Activated T-helper 2 cell treated with anti-CD3 and anti-CD28 coated beads, Interferon-gamma antibody, Interleukin-2, Interleukin-4, amounts not matched to agents 10 μg/mL and 5 μg/mL and 100 μg/mL, durations not matched to agents 14 hours and 24 hours and 36 hours (primary cell): ENCODE measurements at regions not wholly inside any gene's neighbourhood (a gene's known extent, or its start where the extent isn't known, plus 50 kb on each side); places are given as distances from the start of the nearest gene placed in this dataset.

ENCODE experiments used
- DNase-seq: peaks from one replicate; pipeline ENCODE4 v3.0.0; 2021; ENCODE audit warnings: low spot score
- H3K27ac Mint-ChIP-seq: one replicate; pipeline ENCODE4 v1.8.0; 2021; ENCODE audit warnings: mixed read lengths
- H3K27me3 Mint-ChIP-seq: one replicate; pipeline ENCODE4 v1.8.0; 2021; ENCODE audit warnings: low read depth, mixed read lengths
- H3K36me3 Mint-ChIP-seq: one replicate; pipeline ENCODE4 v1.8.0; 2021; ENCODE audit warnings: low read depth, mixed read lengths
- H3K4me1 Mint-ChIP-seq: one replicate; pipeline ENCODE4 v1.8.0; 2021; ENCODE audit warnings: low read depth, mixed read lengths
- H3K4me3 Mint-ChIP-seq: one replicate; pipeline ENCODE4 v1.8.0; 2021; ENCODE audit warnings: low read depth, mild to moderate bottlenecking, moderate library complexity, mixed read lengths
- H3K9me3 Mint-ChIP-seq: one replicate; pipeline ENCODE4 v1.8.0; 2021; ENCODE audit warnings: mixed read lengths
- intact Hi-C: fragments of 100-400 bp; cut with micrococcal nuclease; formaldehyde crosslinking; loops from one replicate; pipeline ENCODE4 v1.15.1; 2023

- Mint-ChIP-seq H3K4me1 (peaks cover 34% of the 10 kb centered on the region), H3K9me3 (peaks cover 4% of the 10 kb centered on the region), H3K4me3 (peak overlapping the region; percentile 65), H3K36me3 (no peaks in the 10 kb centered on the region), H3K27me3 (no peaks in the 10 kb centered on the region), H3K27ac (peak overlapping the region; percentile 96)
- no peak for DNase-seq
- intact Hi-C loops: loop anchor here (1.0 to 5.0 kb wide), 4 partner anchors 21 to 169 kb away; no protein-coding TSS in a partner anchor
These were observed 132.1 kb downstream of the ETS2 start for GRCh38 chr21:38937844-38938243.

DNA sequence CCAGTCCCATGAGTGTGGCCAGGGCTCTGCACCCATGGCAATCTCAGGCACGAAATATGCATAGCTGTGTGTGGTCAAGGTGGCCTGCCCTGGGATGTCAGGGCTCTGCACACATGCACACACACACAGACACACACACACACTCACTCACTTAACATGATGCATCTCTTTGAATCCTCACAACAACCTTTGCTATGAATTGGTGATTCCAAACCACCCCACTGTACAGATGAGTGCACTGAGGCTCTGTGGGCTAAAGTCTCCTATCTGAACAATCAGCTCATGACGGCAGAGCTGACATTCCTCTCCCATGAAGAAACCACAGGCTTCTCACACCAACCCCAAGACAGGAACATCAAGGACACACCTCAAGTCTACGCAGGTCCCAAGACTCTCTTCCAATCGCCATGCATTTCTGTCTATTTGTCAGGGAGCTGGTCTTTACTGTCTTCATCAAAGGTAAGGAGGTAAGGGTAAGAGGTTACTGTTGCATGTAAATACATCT is 131.6 kb downstream of the ETS2 start:
- intact Hi-C loops: loop anchor here (5.0 kb wide), 1 partner anchor 105 kb away; no protein-coding TSS in a partner anchor
- peak overlapping the region; percentile 4 for H3K4me3 Mint-ChIP-seq
- no peak for DNase-seq
- H3K27me3 Mint-ChIP-seq: no peaks in the 10 kb centered on the region
- peaks cover 34% of the 10 kb centered on the region for H3K4me1 Mint-ChIP-seq
- H3K36me3 Mint-ChIP-seq: no peaks in the 10 kb centered on the region
- H3K9me3 Mint-ChIP-seq: peaks cover 4% of the 10 kb centered on the region
- peak overlapping the region; percentile 96 for H3K27ac Mint-ChIP-seq

DNA sequence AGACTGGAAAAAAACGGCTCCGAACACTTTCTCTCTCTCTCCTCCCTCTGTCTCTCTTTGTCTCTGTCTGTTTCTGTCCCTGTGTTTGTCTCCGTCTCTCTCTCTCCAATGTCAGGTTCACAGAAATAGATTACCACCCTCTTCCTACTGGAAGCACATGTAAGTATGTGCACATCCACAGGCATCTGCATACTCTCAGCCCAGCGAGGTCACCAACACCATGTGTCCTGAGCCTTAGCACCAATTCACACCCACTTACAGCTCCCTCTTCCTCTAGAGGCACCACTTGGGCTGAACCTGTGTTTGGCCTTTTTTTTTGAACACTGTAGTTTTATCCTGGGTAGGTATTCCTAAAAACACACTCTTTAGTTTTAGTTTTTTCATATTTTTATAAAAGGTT is 130.5 kb downstream of the ETS2 start:
- H3K27ac Mint-ChIP-seq: no peak overlapping the region

GRCh38 chr21:38933731-38934130 is 128.0 kb downstream of the ETS2 start:
- DNase-seq: no peak
- H3K4me1 Mint-ChIP-seq: peaks cover 29% of the 10 kb centered on the region
- H3K27me3 Mint-ChIP-seq: no peaks in the 10 kb centered on the region
- H3K27ac Mint-ChIP-seq: no peak overlapping the region
- peaks cover 5% of the 10 kb centered on the region for H3K36me3 Mint-ChIP-seq
- peaks cover 12% of the 10 kb centered on the region for H3K9me3 Mint-ChIP-seq
- H3K4me3 Mint-ChIP-seq: no peak overlapping the region
- intact Hi-C loops: no loop called here

More for the DNA sequence above, 130.5 kb downstream of the ETS2 start:
- Mint-ChIP-seq H3K27me3 (no peaks in the 10 kb centered on the region), H3K36me3 (no peaks in the 10 kb centered on the region), H3K4me1 (peaks cover 34% of the 10 kb centered on the region), H3K4me3 (no peak overlapping the region), H3K9me3 (no peaks in the 10 kb centered on the region)
- no peak for DNase-seq
- intact Hi-C loops: loop anchor here (5.0 kb wide), 1 partner anchor 104 kb away; no protein-coding TSS in a partner anchor

DNA sequence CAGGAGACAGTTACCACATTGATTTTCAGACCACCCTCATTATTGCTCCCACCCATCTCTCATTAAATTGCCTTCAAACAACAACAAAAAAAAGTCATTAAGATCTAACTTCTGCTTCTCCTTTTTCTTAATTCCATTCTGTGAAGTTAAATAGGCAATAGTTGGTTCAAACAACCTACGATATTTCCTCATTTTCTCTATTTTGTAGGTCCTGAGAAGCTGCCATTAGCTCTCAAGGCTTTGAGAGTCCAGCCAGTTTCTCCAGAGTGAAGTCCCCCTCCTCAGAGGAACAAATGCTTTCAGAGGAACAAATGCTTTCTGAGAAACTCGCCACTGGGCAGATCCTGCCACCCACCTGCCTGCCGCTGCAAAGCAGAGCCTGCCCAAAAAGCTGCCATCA is 125.6 kb downstream of the ETS2 start:
- Mint-ChIP-seq H3K4me1 (peaks cover 25% of the 10 kb centered on the region), H3K9me3 (peaks cover 12% of the 10 kb centered on the region), H3K27ac (no peak overlapping the region), H3K36me3 (peaks cover 6% of the 10 kb centered on the region), H3K27me3 (no peaks in the 10 kb centered on the region), H3K4me3 (no peak overlapping the region)
- intact Hi-C loops: no loop called here
- no peak for DNase-seq

- H3K27ac Mint-ChIP-seq: no peak overlapping the region
- intact Hi-C loops: no loop called here
- H3K4me1 Mint-ChIP-seq: peaks cover 28% of the 10 kb centered on the region
- H3K27me3 Mint-ChIP-seq: no peaks in the 10 kb centered on the region
- no peak for DNase-seq
- peaks cover 6% of the 10 kb centered on the region for H3K36me3 Mint-ChIP-seq
- peaks cover 12% of the 10 kb centered on the region for H3K9me3 Mint-ChIP-seq
- no peak overlapping the region for H3K4me3 Mint-ChIP-seq
These were observed 125.1 kb downstream of the ETS2 start for GRCh38 chr21:38930853-38931252.

DNA sequence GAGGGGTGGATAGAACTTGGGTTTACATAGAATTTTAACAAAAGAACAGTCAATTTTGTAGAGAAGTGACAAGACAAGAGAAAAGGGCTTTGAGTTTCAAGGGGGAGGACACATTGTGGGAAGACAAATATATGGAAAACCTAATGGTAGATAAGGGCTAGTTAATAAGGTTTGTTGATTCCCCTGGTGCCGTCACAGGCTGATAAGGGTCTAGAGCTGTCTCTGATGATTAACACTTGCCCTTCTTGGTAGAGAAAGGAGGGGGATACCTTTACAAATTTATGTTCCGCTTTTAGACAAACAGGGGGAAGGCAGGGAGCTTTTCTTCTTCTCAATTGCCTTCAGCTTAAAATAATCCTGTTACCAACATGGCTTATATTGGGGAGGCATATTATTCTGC is 124.3 kb downstream of the ETS2 start:
- Mint-ChIP-seq H3K27me3 (no peaks in the 10 kb centered on the region), H3K4me1 (peaks cover 29% of the 10 kb centered on the region), H3K27ac (no peak overlapping the region), H3K9me3 (peaks cover 12% of the 10 kb centered on the region), H3K36me3 (peaks cover 6% of the 10 kb centered on the region), H3K4me3 (no peak overlapping the region)
- intact Hi-C loops: no loop called here
- DNase-seq: no peak

DNA sequence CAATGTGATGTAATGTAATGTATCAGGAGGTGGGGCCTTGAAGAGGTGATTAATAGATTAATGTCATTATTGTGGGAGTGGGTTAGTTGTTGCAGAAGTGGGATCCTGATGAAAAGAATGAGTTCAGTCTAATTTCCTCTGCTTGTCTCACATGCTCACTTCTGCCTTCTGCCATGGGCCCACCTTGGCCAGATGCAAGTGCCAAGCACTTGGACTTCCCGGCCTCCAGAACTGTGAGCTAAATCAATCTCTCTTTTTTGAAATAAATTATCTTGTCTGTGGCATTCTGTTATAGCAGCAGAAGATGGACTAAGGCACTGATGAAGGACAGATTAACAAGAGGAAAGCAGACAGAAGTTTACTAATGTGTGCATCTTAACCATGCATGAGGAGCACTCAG is 123.9 kb downstream of the ETS2 start:
- no peak for DNase-seq
- Mint-ChIP-seq H3K27me3 (no peaks in the 10 kb centered on the region), H3K4me1 (peaks cover 30% of the 10 kb centered on the region), H3K27ac (no peak overlapping the region), H3K36me3 (peaks cover 6% of the 10 kb centered on the region), H3K9me3 (peaks cover 12% of the 10 kb centered on the region), H3K4me3 (no peak overlapping the region)
- intact Hi-C loops: no loop called here

- H3K4me3 Mint-ChIP-seq: no peak overlapping the region
- peaks cover 12% of the 10 kb centered on the region for H3K9me3 Mint-ChIP-seq
- DNase-seq: no peak
- intact Hi-C loops: no loop called here
- peaks cover 30% of the 10 kb centered on the region for H3K4me1 Mint-ChIP-seq
- H3K27ac Mint-ChIP-seq: no peak overlapping the region
- peaks cover 6% of the 10 kb centered on the region for H3K36me3 Mint-ChIP-seq
- H3K27me3 Mint-ChIP-seq: no peaks in the 10 kb centered on the region
These were observed 123.4 kb downstream of the ETS2 start for GRCh38 chr21:38929142-38929541.

DNA sequence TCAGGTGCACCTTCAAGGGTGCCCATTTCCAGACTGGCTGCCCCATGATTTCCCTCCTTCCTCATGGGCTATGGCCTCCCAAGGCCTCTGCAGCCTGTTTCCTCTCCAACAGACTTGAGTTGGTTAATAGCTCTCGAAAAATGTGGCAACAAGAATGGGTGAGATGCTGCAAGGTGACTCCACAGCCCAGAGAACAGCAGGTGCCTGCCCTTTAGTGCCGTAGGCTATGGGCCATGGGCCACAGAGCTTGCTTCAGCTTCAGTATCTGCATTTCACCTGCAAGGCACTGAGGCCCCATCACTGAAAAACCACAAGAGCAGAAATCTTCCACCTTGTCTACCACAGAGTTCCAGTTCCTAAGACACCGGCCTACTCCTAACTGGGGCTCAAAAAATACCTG is 122.0 kb downstream of the ETS2 start:
- Mint-ChIP-seq H3K9me3 (peaks cover 12% of the 10 kb centered on the region), H3K4me1 (peaks cover 30% of the 10 kb centered on the region), H3K27ac (no peak overlapping the region), H3K36me3 (peaks cover 6% of the 10 kb centered on the region), H3K27me3 (no peaks in the 10 kb centered on the region), H3K4me3 (no peak overlapping the region)
- DNase-seq: no peak
- intact Hi-C loops: loop anchor here (1.0 kb wide), 1 partner anchor 7 kb away; no protein-coding TSS in a partner anchor

GRCh38 chr21:38925923-38926322 is 120.2 kb downstream of the ETS2 start:
- H3K27ac Mint-ChIP-seq: peak overlapping the region; percentile 35
- peak overlapping the region; percentile 34 for H3K4me3 Mint-ChIP-seq
- no peak for DNase-seq
- H3K4me1 Mint-ChIP-seq: peaks cover 30% of the 10 kb centered on the region
- H3K9me3 Mint-ChIP-seq: peaks cover 21% of the 10 kb centered on the region
- H3K27me3 Mint-ChIP-seq: peaks cover 3% of the 10 kb centered on the region
- intact Hi-C loops: no loop called here
- H3K36me3 Mint-ChIP-seq: peaks cover 6% of the 10 kb centered on the region

DNA sequence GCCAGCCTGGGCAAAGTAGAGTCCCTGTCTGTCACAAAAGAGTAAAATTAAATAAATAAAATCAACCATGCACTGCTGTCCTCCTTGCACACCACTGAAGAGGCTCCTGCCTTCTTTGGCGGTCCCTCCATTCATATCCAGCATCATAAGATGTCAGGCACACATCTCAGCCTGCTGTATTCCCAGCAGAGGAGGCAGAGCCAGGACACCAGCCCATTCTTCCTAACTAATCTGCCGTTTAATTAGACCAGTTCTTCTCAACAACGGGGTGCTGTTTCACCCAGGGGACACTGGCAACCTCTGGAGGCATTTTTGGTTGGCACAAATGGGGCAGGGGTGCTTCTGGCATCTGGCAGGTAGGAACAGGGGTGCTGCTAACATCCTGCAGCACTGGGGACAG is 119.7 kb downstream of the ETS2 start:
- Mint-ChIP-seq H3K4me1 (peaks cover 30% of the 10 kb centered on the region), H3K9me3 (peaks cover 21% of the 10 kb centered on the region), H3K36me3 (peaks cover 6% of the 10 kb centered on the region), H3K27ac (no peak overlapping the region), H3K27me3 (peaks cover 5% of the 10 kb centered on the region), H3K4me3 (no peak overlapping the region)
- intact Hi-C loops: no loop called here
- no peak for DNase-seq

GRCh38 chr21:38924954-38925353 is 119.2 kb downstream of the ETS2 start:
- peaks cover 18% of the 10 kb centered on the region for H3K9me3 Mint-ChIP-seq
- peaks cover 5% of the 10 kb centered on the region for H3K27me3 Mint-ChIP-seq
- intact Hi-C loops: no loop called here
- peaks cover 30% of the 10 kb centered on the region for H3K4me1 Mint-ChIP-seq
- H3K27ac Mint-ChIP-seq: no peak overlapping the region
- peaks cover 6% of the 10 kb centered on the region for H3K36me3 Mint-ChIP-seq
- no peak for DNase-seq
- H3K4me3 Mint-ChIP-seq: no peak overlapping the region

- H3K27ac Mint-ChIP-seq: no peak overlapping the region
- peaks cover 9% of the 10 kb centered on the region for H3K9me3 Mint-ChIP-seq
- peaks cover 7% of the 10 kb centered on the region for H3K27me3 Mint-ChIP-seq
- H3K4me1 Mint-ChIP-seq: peaks cover 29% of the 10 kb centered on the region
- intact Hi-C loops: no loop called here
- no peak for DNase-seq
- no peaks in the 10 kb centered on the region for H3K36me3 Mint-ChIP-seq
- H3K4me3 Mint-ChIP-seq: no peak overlapping the region
These were observed 117.7 kb downstream of the ETS2 start for GRCh38 chr21:38923429-38923828.
